Endothelial cell of umbilical vein (primary cell): ENCODE measurements at regions not wholly inside any gene's neighbourhood (a gene's known extent, or its start where the extent isn't known, plus 50 kb on each side); places are given as distances from the start of the nearest gene placed in this dataset.

ENCODE experiments used
- BruUV-seq: library from RNA; stranded (reverse); fragments of 400-500 nt; replicated peaks from 2 replicates; lab custom pipeline; 2021; lab: Mats Ljungman, UMichigan
- CTCF ChIA-PET: fragments of 300-600, 350-600 bp; sonication (Branson Sonifier 250); formaldehyde crosslinking; loops from one replicate; lab custom pipeline; 2021; ENCODE audit warnings: antibody characterized with exemption, inconsistent platforms; lab: Charles Lee
- POLR2A ChIA-PET: fragments of 300-600, 350-600 bp; sonication (Branson Sonifier 250); formaldehyde crosslinking; loops from one replicate; lab custom pipeline; 2021; ENCODE audit warnings: antibody characterized with exemption, inconsistent platforms; lab: Charles Lee
- DNase-seq: peaks from one replicate; pipeline ENCODE4 v3.0.0-alpha.2; 2011; ENCODE audit warnings: low read depth, low spot score
- FAIRE-seq: peaks from 2 replicates; lab custom pipeline; 2011; peaks lifted over from hg19 to GRCh38; lab: Jason Lieb, UNC
- H2AFZ ChIP-seq: 2 replicates; pipeline ENCODE4 v1.6.0; 2012; ENCODE audit warnings: low read depth, low read length, control low read depth, inconsistent platforms
- H3K27ac ChIP-seq: 2 replicates; pipeline ENCODE4 v1.5.1; 2011; ENCODE audit warnings: low read depth, mild to moderate bottlenecking, control low read depth, low read length, moderate library complexity; ENCODE audit not compliant: insufficient read depth
- H3K27me3 ChIP-seq, 2 experiments: 2 replicates each; pipeline versions ENCODE4 v1.6.0 to v1.6.1; 2011; ENCODE audit warnings: low read length in 2 of 2, mixed read lengths in 1 of 2; ENCODE audit not compliant: control insufficient read depth in 2 of 2, insufficient read depth in 2 of 2
- H3K36me3 ChIP-seq, 2 experiments: 2 replicates in 1 of 2; 3 replicates in 1 of 2; pipeline ENCODE4 v1.5.1; 2011; ENCODE audit warnings: low read length in 2 of 2, mild to moderate bottlenecking in 1 of 2, moderate library complexity in 1 of 2; ENCODE audit not compliant: control insufficient read depth in 2 of 2, insufficient read depth in 2 of 2; ENCODE audit errors: extremely low read depth in 1 of 2
- H3K4me1 ChIP-seq: 3 replicates; pipeline ENCODE4 v1.5.1; 2011; ENCODE audit warnings: mild to moderate bottlenecking, low read length; ENCODE audit not compliant: control insufficient read depth, insufficient read depth; ENCODE audit errors: extremely low read depth
- H3K4me2 ChIP-seq: 2 replicates; pipeline ENCODE4 v1.6.1; 2011; ENCODE audit warnings: low read length, control low read depth, mixed read lengths; ENCODE audit not compliant: insufficient read depth
- H3K4me3 ChIP-seq, 3 experiments: fragments of 200-600 bp in 1 of 3; sonication (generic), shearing (Covaris generic) in 1 of 3; replicated peaks in 1 of 3; 2 replicates each; pipeline ENCODE4 v1.5.1; 2011 to 2016; ENCODE audit warnings: control low read depth in 3 of 3, low read length in 3 of 3, mild to moderate bottlenecking in 2 of 3, inconsistent platforms in 1 of 3, low read depth in 1 of 3, moderate library complexity in 1 of 3; ENCODE audit not compliant: insufficient read depth in 1 of 3
- H3K79me2 ChIP-seq: 2 replicates; pipeline ENCODE4 v1.6.0; 2012; ENCODE audit warnings: low read length, inconsistent platforms; ENCODE audit not compliant: control insufficient read depth, insufficient read depth
- H3K9ac ChIP-seq: replicated peaks from 2 replicates; pipeline ENCODE3; 2011; ENCODE audit warnings: low read length, control low read depth; ENCODE audit not compliant: insufficient read depth; ENCODE audit errors: extremely low read depth
- H3K9me1 ChIP-seq: replicated peaks from 3 replicates; pipeline ENCODE4 v1.6.0; 2011; ENCODE audit warnings: mild to moderate bottlenecking, low read length; ENCODE audit not compliant: control insufficient read depth, insufficient read depth; ENCODE audit errors: extremely low read depth
- H3K9me3 ChIP-seq: replicated peaks from 2 replicates; pipeline ENCODE4 v1.5.1; 2012; ENCODE audit warnings: low read length, inconsistent platforms; ENCODE audit not compliant: control insufficient read depth, insufficient read depth
- H4K20me1 ChIP-seq: replicated peaks from 2 replicates; pipeline ENCODE3; 2011; ENCODE audit warnings: mild to moderate bottlenecking, low read length; ENCODE audit not compliant: control insufficient read depth, insufficient read depth; ENCODE audit errors: extremely low read depth
- CTCF ChIP-seq, 2 donors: IDR thresholded peaks; 1 replicate in 1 of 2; 2 replicates in 1 of 2; pipeline ENCODE4 v1.5.1; 2011; ENCODE audit warnings: low read length in 2 of 2, mild to moderate bottlenecking in 2 of 2, moderate library complexity in 2 of 2, control low read depth in 1 of 2, inconsistent platforms in 1 of 2, low read depth in 1 of 2; ENCODE audit not compliant: insufficient read depth in 1 of 2; ENCODE audit errors: extremely low read depth in 1 of 2
- EZH2 ChIP-seq: IDR thresholded peaks from 2 replicates; pipeline ENCODE4 v1.6.1; 2012; ENCODE audit warnings: borderline replicate concordance, low read depth, mild to moderate bottlenecking, moderate library complexity, low read length, inconsistent platforms; ENCODE audit not compliant: severe bottlenecking
- FOS ChIP-seq: IDR thresholded peaks from 2 replicates; pipeline ENCODE4 v1.6.1; 2011; ENCODE audit warnings: mild to moderate bottlenecking, low read length, moderate library complexity, borderline replicate concordance; ENCODE audit not compliant: insufficient read depth
- GATA2 ChIP-seq: IDR thresholded peaks from 2 replicates; pipeline ENCODE4 v1.7.0; 2011; ENCODE audit warnings: low read depth, mild to moderate bottlenecking, moderate library complexity, mixed read lengths, low read length; ENCODE audit not compliant: insufficient read length, insufficient read depth
- JUN ChIP-seq: IDR thresholded peaks from 2 replicates; pipeline ENCODE4 v1.6.1; 2011; ENCODE audit warnings: borderline replicate concordance, low read depth; ENCODE audit not compliant: insufficient read length, insufficient read depth
- MAX ChIP-seq: IDR thresholded peaks from 2 replicates; pipeline ENCODE4 v1.6.1; 2011; ENCODE audit not compliant: insufficient read depth, insufficient read length
- MYC ChIP-seq: IDR thresholded peaks from one replicate; pipeline ENCODE4 v1.6.1; 2011; ENCODE audit warnings: mild to moderate bottlenecking, low read depth, low read length
- POLR2A ChIP-seq: IDR thresholded peaks from 2 replicates; pipeline ENCODE4 v1.6.1; 2012; ENCODE audit warnings: low read depth, mild to moderate bottlenecking, control low read depth, low read length
- POLR2AphosphoS5 ChIP-seq: IDR thresholded peaks from 2 replicates; pipeline ENCODE4 v1.6.1; 2012; ENCODE audit warnings: low read depth, mild to moderate bottlenecking, control low read depth, low read length, moderate library complexity; ENCODE audit not compliant: insufficient read depth
- dilution Hi-C: fragments of 300-500 bp; cut with MboI; formaldehyde crosslinking; loops from one replicate; pipeline ENCODE4 v1.15.0; 2019; ENCODE audit warnings: low sequenced_read_pairs; ENCODE audit not compliant: extremely low pct_ligation_motif_present
- intact Hi-C: fragments of 100-400 bp; cut with micrococcal nuclease; formaldehyde crosslinking; loops from one replicate; pipeline ENCODE4 v1.10.0; 2022

DNA sequence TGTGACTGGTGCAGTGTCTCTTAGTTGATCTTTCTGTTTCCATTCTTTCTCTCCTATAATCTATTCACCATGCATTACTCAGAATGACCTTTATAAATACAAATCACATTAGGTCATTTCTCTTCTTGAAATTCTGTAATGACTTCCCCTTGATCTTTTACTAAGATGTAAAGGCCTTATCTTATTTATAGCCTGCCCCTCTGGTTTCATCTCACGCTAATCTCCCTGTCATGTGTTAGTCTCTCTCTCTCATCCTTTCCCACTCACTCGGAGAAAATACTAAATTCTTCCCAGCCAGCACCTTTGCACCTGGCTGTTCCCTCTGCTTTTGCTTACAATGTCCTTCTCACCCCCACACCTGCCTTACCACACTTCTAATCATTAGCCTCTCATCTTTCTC, 530.8 kb downstream of the ADCYAP1 start:
- Histone ChIP-seq H3K36me3 (no peaks in the 10 kb centered on the region), H3K4me1 (no peaks in the 10 kb centered on the region), H3K9me3 (no peaks in the 10 kb centered on the region), H2AFZ (no peak overlapping the region), H3K27ac (no peak overlapping the region), H3K9ac (no peak overlapping the region), H3K27me3 (no peaks in the 10 kb centered on the region), H3K9me1 (no peaks in the 10 kb centered on the region), H4K20me1 (no peaks in the 10 kb centered on the region), H3K4me2 (no peak overlapping the region), H3K4me3 (no peak overlapping the region), H3K79me2 (no peaks in the 10 kb centered on the region)
- no peak for TF ChIP-seq JUN
- no peak for TF ChIP-seq MAX
- TF ChIP-seq EZH2, result no peak
- no peak for TF ChIP-seq POLR2A
- no peak for TF ChIP-seq MYC
- no peak for TF ChIP-seq GATA2
- no peak for TF ChIP-seq CTCF (IDR thresholded peaks at IDR 0.05; ENCODE audit: extremely low read depth in 1 of 2, insufficient read depth in 1 of 2, low read depth in 1 of 2, low read length in 2 of 2)
- no peak for TF ChIP-seq POLR2AphosphoS5
- TF ChIP-seq FOS, result no peak
- ChIA-PET POLR2A (no interaction called here), CTCF (interaction anchor here (1.0 kb wide), 1 partner anchor 11 kb away, joined by 3 read pairs; no protein-coding TSS in a partner anchor)
- dilution Hi-C loops, result no loop called here
- DNase-seq, result no peak
- FAIRE-seq, result no peak
- intact Hi-C loops, result no loop called here
- no TSS peak for BruUV-seq
